ENCODE measurements at regions not wholly inside any gene's neighbourhood (a gene's known extent, or its start where the extent isn't known, plus 50 kb on each side); places are given as distances from the start of the nearest gene placed in this dataset.

- TF ChIP-seq CTCF (conservative IDR thresholded peaks at IDR 0.05 in 1 of 2, IDR thresholded peaks at IDR 0.05 in 1 of 2; ENCODE audit: extremely low read depth in 1 of 2, insufficient read depth in 1 of 2, low read depth in 1 of 2, low read length in 2 of 2), result no peak
- no peak for TF ChIP-seq EZH2 (IDR thresholded peaks at IDR 0.05; ENCODE audit: borderline replicate concordance, low read length)
These were observed 238.8 kb downstream of the QDPR start for GRCh38 chr4:17273047-17273446.

All from mammary epithelial cell (primary cell).